ENCODE measurements at regions not wholly inside any gene's neighbourhood (a gene's known extent, or its start where the extent isn't known, plus 50 kb on each side); places are given as distances from the start of the nearest gene placed in this dataset.

- DNase-seq = no peak
Observed at GRCh38 chr2:12795851-12796250, 79.1 kb downstream of the TRIB2 start.

GRCh38 chr2:12796657-12797056, 79.9 kb downstream of the TRIB2 start:
- no peak for DNase-seq

GRCh38 chr2:12797815-12798214, 81.1 kb downstream of the TRIB2 start:
- no peak for DNase-seq

DNA sequence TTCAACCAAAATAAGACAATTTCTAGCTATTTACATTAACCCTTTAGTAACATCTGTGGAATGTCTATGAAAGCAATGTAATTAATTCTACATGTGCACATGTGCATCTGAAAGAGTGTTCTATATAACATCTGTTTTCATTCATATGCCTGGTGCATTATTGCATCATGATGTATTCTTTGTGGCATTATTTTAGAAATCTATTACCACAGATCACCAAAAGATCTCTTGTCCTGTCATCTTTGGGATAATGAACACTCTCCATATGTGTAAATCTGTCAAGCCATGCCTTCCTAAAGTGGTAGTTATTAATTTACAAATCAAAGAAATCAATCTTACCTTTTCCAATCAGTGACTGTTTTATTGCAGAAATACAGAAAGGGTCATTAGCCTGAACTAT, 86.9 kb downstream of the TRIB2 start:
- no peak for DNase-seq

DNA sequence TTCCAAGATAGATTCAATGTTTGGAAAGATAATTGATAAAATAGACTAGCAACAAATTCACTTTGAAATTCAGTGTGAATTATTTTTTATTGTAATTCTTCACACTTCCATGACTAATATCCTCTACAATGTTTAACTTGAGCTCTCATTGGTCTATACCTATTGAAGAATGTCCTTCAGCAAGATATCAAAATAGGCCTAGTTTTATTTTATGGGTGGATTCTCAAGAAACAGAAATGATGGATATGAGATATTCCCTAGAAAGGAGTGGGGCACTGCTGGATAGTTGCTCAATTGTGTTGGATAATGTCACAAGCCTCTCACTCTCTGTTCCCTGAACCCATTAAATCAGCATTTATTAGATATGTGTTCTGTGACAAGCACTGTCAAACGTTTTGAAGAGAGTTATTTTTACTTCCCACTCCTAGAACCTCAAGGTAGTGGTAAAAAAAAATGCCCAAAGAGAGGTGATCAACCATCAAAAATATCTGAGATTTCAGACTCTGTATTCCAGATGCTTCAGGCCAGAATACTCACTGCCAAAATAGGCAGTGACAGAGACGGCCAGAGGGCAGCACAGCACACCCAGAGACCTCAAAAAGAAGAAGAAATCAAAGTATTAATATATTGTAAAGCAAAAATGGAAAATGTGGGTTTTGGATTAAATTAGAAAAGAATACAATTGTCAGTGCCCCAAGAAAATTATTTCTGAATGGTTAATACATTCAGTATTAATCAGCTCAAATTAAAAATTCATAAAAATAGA, 87.5 kb downstream of the TRIB2 start:
- no peak for DNase-seq

DNA sequence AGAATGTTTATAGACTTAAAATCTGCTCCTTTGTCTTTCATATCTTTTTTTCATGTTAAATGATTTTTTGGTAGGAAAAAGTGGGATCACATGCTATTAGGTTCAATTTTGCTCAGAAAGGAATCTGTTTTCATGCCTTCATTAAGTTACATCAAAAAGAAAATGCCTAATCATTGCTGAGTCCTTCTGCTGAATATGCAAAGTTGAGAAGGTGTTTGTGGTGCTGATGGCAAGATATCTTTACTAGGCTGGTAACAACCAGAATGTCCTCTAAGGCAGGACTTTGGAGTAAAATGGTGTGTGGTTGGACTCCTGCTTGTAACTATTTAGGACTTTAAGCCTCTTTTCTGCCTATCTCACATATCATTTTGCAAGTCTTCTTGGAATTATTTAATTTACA, 88.3 kb downstream of the TRIB2 start:
- no peak for DNase-seq

GRCh38 chr2:12806549-12807242, 90.0 kb downstream of the TRIB2 start:
- no peak for DNase-seq

GRCh38 chr2:12807907-12808810, 91.4 kb downstream of the TRIB2 start:
- DNase-seq = no peak

GRCh38 chr2:12809526-12809925, 92.8 kb downstream of the TRIB2 start:
- no peak for DNase-seq

DNA sequence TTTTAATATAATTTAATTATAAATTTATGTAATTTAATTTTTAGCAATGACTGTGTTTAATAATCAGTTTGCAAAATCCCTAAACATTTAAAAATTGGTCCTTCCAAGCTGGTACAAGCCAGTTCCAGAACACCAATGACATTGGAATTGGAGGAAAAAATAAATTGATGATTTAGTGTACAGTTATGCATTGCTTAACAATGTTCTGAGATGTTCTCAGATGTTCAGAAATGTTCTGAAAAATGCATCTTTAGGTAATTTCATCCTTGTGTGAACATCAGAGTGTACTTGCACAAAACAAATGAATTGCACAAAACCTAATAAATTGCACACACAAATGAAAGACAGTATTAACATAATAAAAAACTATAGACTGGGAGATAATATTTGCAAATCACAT, 95.2 kb downstream of the TRIB2 start:
- no peak for DNase-seq

DNA sequence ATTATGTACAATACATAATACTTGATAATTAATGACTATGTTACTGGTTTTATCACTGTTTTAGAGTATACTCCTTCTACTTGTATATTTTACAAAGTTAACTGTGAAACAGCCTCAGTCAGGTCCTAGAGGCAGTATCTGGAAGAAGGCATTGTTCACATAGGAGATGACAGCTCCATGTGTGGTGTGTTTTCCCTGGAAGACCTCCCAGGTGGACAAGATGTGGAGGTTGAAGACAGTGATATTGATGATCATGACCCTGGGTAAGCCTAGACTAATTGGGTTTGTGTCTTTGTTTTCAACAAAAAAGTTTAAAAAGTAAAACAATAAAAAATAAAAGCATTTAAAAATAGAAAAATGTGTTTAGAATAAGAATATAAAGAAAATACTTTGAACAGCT, 96.4 kb downstream of the TRIB2 start:
- DNase-seq = no peak

DNA sequence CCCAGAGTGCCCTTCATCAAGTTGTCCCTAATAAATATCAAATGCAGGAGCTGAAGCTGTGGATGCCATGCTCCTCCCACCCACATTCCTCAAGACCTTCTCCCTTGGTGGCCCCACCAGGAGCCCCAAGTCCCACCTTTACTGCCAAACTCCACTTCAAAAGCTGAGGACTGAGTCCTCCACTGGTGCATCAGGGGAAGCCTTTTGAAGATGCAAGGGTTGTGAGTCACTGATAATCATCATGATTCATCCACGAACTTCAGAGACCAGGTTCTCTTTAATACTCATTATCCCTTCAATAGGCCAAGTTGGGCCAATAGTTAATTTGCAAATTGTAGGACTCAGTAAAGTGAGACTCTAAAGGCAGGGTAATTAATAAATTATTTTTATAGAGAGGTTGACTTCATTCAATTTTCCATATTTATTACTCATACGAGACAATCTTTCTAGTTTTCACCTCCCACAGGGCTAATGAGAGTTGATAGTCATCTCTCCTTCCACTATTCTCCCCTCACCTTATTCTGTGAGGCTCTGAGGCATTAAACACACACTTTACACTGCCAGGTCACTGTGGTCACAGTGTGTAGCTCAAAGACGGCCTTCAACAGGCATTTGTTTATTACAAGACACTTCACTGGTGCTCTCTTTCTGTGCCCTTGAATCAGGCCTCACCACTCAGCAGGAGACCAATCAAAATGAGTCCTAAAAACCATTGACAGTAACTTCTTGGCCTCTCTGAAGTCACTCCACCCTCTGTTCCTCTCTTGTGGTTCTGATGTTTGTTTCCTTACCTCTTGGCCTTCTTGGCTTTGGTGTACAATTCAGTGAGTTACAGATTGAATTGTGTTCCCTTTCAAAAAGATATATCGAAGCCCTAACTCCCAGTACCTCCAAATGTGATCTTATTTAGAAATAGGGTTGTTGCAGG, 99.9 kb downstream of the TRIB2 start:
- no peak for DNase-seq

DNA sequence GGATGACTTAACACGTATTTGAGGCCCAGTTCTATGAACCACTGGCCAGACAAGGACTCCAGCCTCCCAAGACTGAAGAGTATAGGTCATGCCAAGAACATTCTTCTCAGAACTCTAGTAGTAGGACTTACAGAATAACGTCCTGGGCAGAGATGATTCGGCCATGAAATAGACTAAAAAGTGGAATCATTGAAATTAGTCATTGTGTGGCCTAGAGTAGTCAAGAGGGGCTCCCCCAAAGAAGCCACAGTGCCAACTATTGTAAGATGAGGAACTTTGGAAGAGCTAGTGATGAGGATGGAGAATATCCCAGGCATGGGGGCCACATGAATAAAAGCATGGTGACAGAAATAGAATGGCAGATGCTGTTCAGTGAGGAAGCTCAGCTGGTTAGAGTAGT, 101.1 kb downstream of the TRIB2 start:
- no peak for DNase-seq

GRCh38 chr2:12818416-12819102, 101.8 kb downstream of the TRIB2 start:
- DNase-seq = no peak

GRCh38 chr2:12819103-12819475, 102.4 kb downstream of the TRIB2 start:
- no peak for DNase-seq

GRCh38 chr2:12819721-12820120, 103.0 kb downstream of the TRIB2 start:
- no peak for DNase-seq

GRCh38 chr2:12821656-12822055, 104.9 kb downstream of the TRIB2 start:
- DNase-seq = no peak

DNA sequence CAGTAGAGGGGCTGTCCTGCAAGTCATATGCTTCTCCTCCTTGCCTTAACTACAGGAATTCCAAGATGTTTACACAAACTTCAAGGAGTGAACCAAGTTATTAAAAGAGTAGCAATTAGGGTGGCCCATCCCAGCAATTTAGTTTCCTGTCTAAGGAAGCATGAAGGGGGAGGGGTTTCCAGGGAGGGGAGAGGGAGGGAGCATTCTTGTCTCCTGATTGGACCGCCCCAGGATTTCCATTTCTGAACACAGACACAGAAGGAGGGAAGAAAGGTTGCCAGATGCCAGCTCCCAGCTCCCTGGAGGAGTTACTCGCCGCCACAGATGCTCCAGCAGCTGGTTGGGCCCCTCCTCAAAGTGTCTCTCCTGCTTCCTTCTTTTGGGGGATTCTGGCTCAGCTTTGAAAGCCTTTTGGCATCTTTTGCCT, 107.6 kb downstream of the TRIB2 start:
- no peak for DNase-seq

- DNase-seq = no peak
Observed at GRCh38 chr2:12824778-12825379, 108.1 kb downstream of the TRIB2 start.

DNA sequence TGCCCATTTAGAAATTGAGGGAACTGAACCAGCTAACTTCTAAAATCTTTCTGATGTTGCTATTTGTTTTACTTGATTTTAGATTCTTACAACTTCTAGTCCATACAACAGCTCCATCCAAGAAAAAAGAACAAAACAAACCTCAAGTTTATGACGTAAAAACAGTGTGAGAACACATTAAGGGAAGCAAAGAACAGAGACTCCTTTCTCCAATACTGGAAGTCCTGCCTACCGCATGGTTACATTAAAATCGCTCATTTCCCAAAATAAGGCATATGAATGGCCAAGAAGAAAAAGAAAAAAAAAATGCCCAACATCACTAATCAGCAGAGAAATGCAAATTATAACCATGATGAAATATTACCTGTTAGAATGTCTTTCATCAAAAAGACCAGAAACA, 110.0 kb downstream of the TRIB2 start:
- no peak for DNase-seq

DNA sequence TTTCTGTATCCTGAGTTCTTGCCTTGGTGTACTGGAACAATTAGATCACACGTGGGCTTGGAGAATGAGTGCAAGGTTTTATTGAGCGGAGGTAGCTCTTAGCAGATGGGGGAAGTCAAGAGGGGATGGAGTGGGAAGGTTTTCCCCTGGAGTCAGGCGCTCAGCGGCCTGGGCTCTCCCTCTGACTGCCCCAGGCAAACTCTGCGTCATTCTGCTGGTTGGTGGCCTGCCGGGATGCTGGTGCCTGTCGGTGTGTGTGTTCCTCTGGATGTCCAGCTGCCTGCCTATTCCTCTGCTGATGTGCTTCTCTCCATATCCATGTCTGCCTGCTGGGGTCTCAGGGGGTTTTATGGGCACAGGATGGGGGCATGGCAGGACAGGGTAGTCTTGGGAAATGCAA, 111.0 kb downstream of the TRIB2 start:
- DNase-seq = no peak
